HepG2 (cell line): ENCODE measurements at regions not wholly inside any gene's neighbourhood (a gene's known extent, or its start where the extent isn't known, plus 50 kb on each side); places are given as distances from the start of the nearest gene placed in this dataset.

Experiments used
- ATAC-seq: fragments of 200-7000 bp; cut with Tn5 transposase; 3 replicates; pipeline ENCODE4 v1.9.1; 2020; ENCODE audit warnings: mild to moderate bottlenecking, moderate library complexity
- BruUV-seq: library from RNA; stranded (reverse); fragments of 400-500 nt; replicated peaks from 2 replicates; lab custom pipeline; 2021; lab: Mats Ljungman, UMichigan
- CTCF ChIA-PET: fragments of 300-600 bp; formaldehyde crosslinking; extraction: SDS; loops from one replicate; lab custom pipeline; 2021; ENCODE audit warnings: low total read pairs, inconsistent platforms, low intra/inter-chr PET ratio; lab: Yijun Ruan, JAX
- POLR2A ChIA-PET: fragments of 350-600 bp; sonication (Branson Sonifier 250); formaldehyde crosslinking; loops from one replicate; lab custom pipeline; 2020; ENCODE audit warnings: antibody characterized with exemption, inconsistent platforms; lab: Yijun Ruan, JAX
- DNase-seq: peaks from one replicate; pipeline ENCODE4 v3.0.0-alpha.2; 2015; ENCODE audit warnings: low spot score
- FAIRE-seq: peaks from 3 replicates; lab custom pipeline; 2011; peaks lifted over from hg19 to GRCh38; lab: Jason Lieb, UNC
- H2AFZ ChIP-seq: one replicate; pipeline ENCODE4 v1.6.1; 2011; ENCODE audit warnings: low read length, inconsistent platforms
- H3K27ac ChIP-seq: fragments of 300-600 bp; 3 replicates; pipeline ENCODE4 v1.8.0; 2011; ENCODE audit warnings: mixed run types, mild to moderate bottlenecking, mixed read lengths, low read length, inconsistent platforms; ENCODE audit not compliant: insufficient read depth; ENCODE audit errors: extremely low read length
- H3K27me3 ChIP-seq, 2 experiments: fragments of 200-600 bp in 1 of 2; 2 replicates in 1 of 2; 3 replicates in 1 of 2; pipeline versions ENCODE4 v1.6.0 to v1.8.0; 2011; ENCODE audit warnings: low read length in 2 of 2, mild to moderate bottlenecking in 2 of 2, moderate library complexity in 2 of 2, inconsistent platforms in 1 of 2; ENCODE audit not compliant: insufficient read depth in 2 of 2, control insufficient read depth in 1 of 2
- H3K36me3 ChIP-seq, 2 experiments: fragments of 200-600 bp in 1 of 2; replicated peaks in 1 of 2; 2 replicates in 1 of 2; 3 replicates in 1 of 2; pipeline versions ENCODE4 v1.5.1 to v1.8.0; 2011; ENCODE audit warnings: low read length in 2 of 2, inconsistent platforms in 1 of 2; ENCODE audit not compliant: insufficient read depth in 2 of 2, control insufficient read depth in 1 of 2
- H3K4me1 ChIP-seq: 2 replicates; pipeline ENCODE4 v1.5.1; 2012; ENCODE audit warnings: low read length, inconsistent platforms; ENCODE audit not compliant: insufficient read depth
- H3K4me2 ChIP-seq: 2 replicates; pipeline ENCODE4 v1.6.0; 2011; ENCODE audit warnings: low read depth, low read length, inconsistent platforms
- H3K4me3 ChIP-seq, 3 experiments: fragments of 200-600 bp in 1 of 3; sonication (generic), shearing (Covaris generic) in 1 of 3; replicated peaks in 1 of 3; 2 replicates each; pipeline ENCODE4 v1.5.1; 2011 to 2016; ENCODE audit warnings: low read length in 3 of 3, inconsistent platforms in 2 of 3, low read depth in 2 of 3, mild to moderate bottlenecking in 2 of 3, control low read depth in 1 of 3, mixed read lengths in 1 of 3; ENCODE audit not compliant: insufficient read depth in 1 of 3
- H3K79me2 ChIP-seq: one replicate; pipeline ENCODE4 v1.6.1; 2011; ENCODE audit warnings: low read length, inconsistent platforms; ENCODE audit not compliant: insufficient read depth
- H3K9ac ChIP-seq: 2 replicates; pipeline ENCODE4 v1.6.0; 2011; ENCODE audit warnings: mild to moderate bottlenecking, low read depth, low read length, inconsistent platforms; ENCODE audit not compliant: insufficient read depth
- H3K9me3 ChIP-seq: 2 replicates; pipeline ENCODE4 v1.5.1; 2012; ENCODE audit warnings: mild to moderate bottlenecking, low read length
- H4K20me1 ChIP-seq: 2 replicates; pipeline ENCODE4 v1.6.0; 2011; ENCODE audit warnings: inconsistent platforms, mild to moderate bottlenecking, low read length, moderate library complexity; ENCODE audit not compliant: insufficient read depth
- BRCA1 ChIP-seq: sonication (generic); formaldehyde crosslinking; IDR thresholded peaks from 2 replicates; pipeline ENCODE4 v1.4.0; 2020; ENCODE audit warnings: missing genetic modification reagents
- DNMT1 ChIP-seq: sonication (generic); formaldehyde crosslinking; IDR thresholded peaks from 2 replicates; pipeline ENCODE4 v1.5.1; 2020; ENCODE audit warnings: mild to moderate bottlenecking, missing genetic modification reagents
- FOXA1 ChIP-seq, 2 experiments: fragments of 450-650 bp in 1 of 2; sonication (generic) in 1 of 2; formaldehyde crosslinking in 1 of 2; IDR thresholded peaks; 2 replicates each; pipeline versions ENCODE4 v1.4.0 to v1.6.1; 2016 to 2020; ENCODE audit warnings: missing genetic modification reagents in 1 of 2
- GLMP ChIP-seq: sonication (generic); formaldehyde crosslinking; IDR thresholded peaks from 2 replicates; pipeline ENCODE4 v1.9.0; 2021; ENCODE audit warnings: missing genetic modification reagents, mild to moderate bottlenecking, borderline replicate concordance
- HNRNPL ChIP-seq: fragments of 200-400 bp; formaldehyde crosslinking; IDR thresholded peaks from 2 replicates; pipeline ENCODE4 v1.6.1; 2017; ENCODE audit warnings: mild to moderate bottlenecking, low read depth, low read length
- HOXD1 ChIP-seq: sonication (generic); formaldehyde crosslinking; IDR thresholded peaks from 2 replicates; pipeline ENCODE4 v1.5.0; 2020; ENCODE audit warnings: missing genetic modification reagents
- IRX3 ChIP-seq: sonication (generic); formaldehyde crosslinking; IDR thresholded peaks from 2 replicates; pipeline ENCODE4 v1.8.1; 2023; ENCODE audit warnings: mild to moderate bottlenecking, low read depth, missing genetic modification reagents, borderline replicate concordance
- KAT2B ChIP-seq: fragments of 150-350 bp; IDR thresholded peaks from 2 replicates; pipeline ENCODE4 v1.6.1; 2014; ENCODE audit warnings: low read depth, low read length, borderline replicate concordance
- MAZ ChIP-seq, 2 experiments: sonication (generic) in 1 of 2; formaldehyde crosslinking in 1 of 2; IDR thresholded peaks; 2 replicates each; pipeline versions ENCODE4 v1.5.0 to v1.6.1; 2012 to 2020; ENCODE audit warnings: low read depth in 2 of 2, mild to moderate bottlenecking in 2 of 2, borderline replicate concordance in 1 of 2, improper control_type of control experiment in 1 of 2, low read length in 1 of 2, missing genetic modification reagents in 1 of 2, moderate library complexity in 1 of 2
- MBNL3 ChIP-seq: fragments of 250-450 bp; sonication (Bioruptor Pico); conservative IDR thresholded peaks from 2 replicates; pipeline ENCODE4 v1.8.0; 2022; ENCODE audit warnings: mild to moderate bottlenecking, inconsistent platforms
- TAF15 ChIP-seq: fragments of 200-400 bp; formaldehyde crosslinking; IDR thresholded peaks from one replicate; pipeline ENCODE4 v1.6.1; 2018; ENCODE audit warnings: mild to moderate bottlenecking, low read depth, low read length; ENCODE audit not compliant: poor library complexity, severe bottlenecking
- TBP ChIP-seq: sonication (generic); formaldehyde crosslinking; IDR thresholded peaks from 2 replicates; pipeline ENCODE4 v1.5.0; 2020; ENCODE audit warnings: missing genetic modification reagents
- ZNF230 ChIP-seq: sonication (generic); formaldehyde crosslinking; IDR thresholded peaks from 2 replicates; pipeline ENCODE4 v1.4.0; 2020; ENCODE audit warnings: mild to moderate bottlenecking, missing genetic modification reagents
- ZNF253 ChIP-seq: sonication (generic); formaldehyde crosslinking; IDR thresholded peaks from 2 replicates; pipeline ENCODE4 v1.8.0; 2022; ENCODE audit warnings: mild to moderate bottlenecking, missing genetic modification reagents, borderline replicate concordance
- ZNF329 ChIP-seq: sonication (generic); formaldehyde crosslinking; IDR thresholded peaks from 2 replicates; pipeline ENCODE4 v1.9.0; 2021; ENCODE audit warnings: low read depth, mild to moderate bottlenecking, missing genetic modification reagents
- ZNF446 ChIP-seq: sonication (generic); formaldehyde crosslinking; IDR thresholded peaks from 2 replicates; pipeline ENCODE4 v1.5.0; 2020; ENCODE audit warnings: mild to moderate bottlenecking, missing genetic modification reagents
- ZNF691 ChIP-seq: sonication (generic); formaldehyde crosslinking; IDR thresholded peaks from 2 replicates; pipeline ENCODE4 v1.4.0; 2020; ENCODE audit warnings: missing genetic modification reagents, low read depth, mild to moderate bottlenecking, borderline replicate concordance
- whole genome bisulfite sequencing: methylation state at CpG from one replicate; pipeline ENCODE4 v1.1.6; 2017; ENCODE audit warnings: low lambda C conversion rate; 5-methylcytosine and 5-hydroxymethylcytosine counted together
- in situ Hi-C: cut with HindIII; loops from 2 replicates; pipeline ENCODE4 v1.10.0; 2017; ENCODE audit warnings: low pct_unique_long_range_greater_than_20kb; ENCODE audit not compliant: extremely low pct_ligation_motif_present
- intact Hi-C: fragments of 100-400 bp; cut with micrococcal nuclease; formaldehyde crosslinking; loops from one replicate; pipeline ENCODE4 v1.10.0; 2022; ENCODE audit not compliant: unreplicated experiment

- 16% methylated on average over 2 of the region's 2 CpGs for WGBS
- no peaks in the 10 kb centered on the region; the same call in 1 of the 2 replicates for H4K20me1 ChIP-seq
- intact Hi-C loops, result no loop called here
- no peak overlapping the region for H3K4me3 ChIP-seq
- BruUV-seq, result no TSS peak
- H3K4me2 ChIP-seq, result no peak overlapping the region
- no peaks in the 10 kb centered on the region for H3K4me1 ChIP-seq
- no peaks in the 10 kb centered on the region for H3K9me3 ChIP-seq
- no peaks in the 10 kb centered on the region for H3K36me3 ChIP-seq
- H2AFZ ChIP-seq, result no peak overlapping the region
- in situ Hi-C loops, result no loop called here
- no peaks in the 10 kb centered on the region for H3K27me3 ChIP-seq
- H3K27ac ChIP-seq, result no peak overlapping the region
- H3K79me2 ChIP-seq, result no peaks in the 10 kb centered on the region
- no peak for ATAC-seq
- ChIA-PET CTCF (no interaction called here), POLR2A (no interaction called here)
- no peak for DNase-seq
- TF ChIP-seq ZNF253 (CRISPR knock-in tag) (no peak), ZNF329 (no peak), TAF15 (no peak), ZNF230 (CRISPR knock-in tag) (no peak), FOXA1 (IDR thresholded peaks at IDR 0.05) (no peak), FOXA1 (CRISPR knock-in tag; IDR thresholded peaks at IDR 0.05) (no peak), GLMP (CRISPR knock-in tag) (no peak), DNMT1 (CRISPR knock-in tag) (no peak)
- no peak overlapping the region for H3K9ac ChIP-seq
- FAIRE-seq, result no peak
Observed at GRCh38 chr6:134721060-134721405, 228.9 kb downstream of the ALDH8A1 start.

GRCh38 chr6:134720353-134721059 is 229.4 kb downstream of the ALDH8A1 start:
- Histone ChIP-seq H3K4me3 (no peak overlapping the region), H3K36me3 (no peaks in the 10 kb centered on the region), H2AFZ (no peak overlapping the region), H4K20me1 (no peaks in the 10 kb centered on the region; the same call in 1 of the 2 replicates), H3K4me2 (no peak overlapping the region), H3K27ac (no peak overlapping the region), H3K79me2 (no peaks in the 10 kb centered on the region), H3K9me3 (no peaks in the 10 kb centered on the region), H3K9ac (no peak overlapping the region), H3K27me3 (no peaks in the 10 kb centered on the region), H3K4me1 (no peaks in the 10 kb centered on the region)
- DNase-seq, result no peak
- CTCF ChIA-PET, result no interaction called here
- in situ Hi-C loops, result no loop called here
- POLR2A ChIA-PET, result no interaction called here
- no TSS peak for BruUV-seq
- WGBS, result 28% methylated on average over 4 of the region's 4 CpGs
- intact Hi-C loops, result no loop called here
- no peak for ATAC-seq
- no peak for FAIRE-seq
- TF ChIP-seq ZNF691 (CRISPR knock-in tag) (no peak), IRX3 (no peak), ZNF446 (CRISPR knock-in tag) (no peak), MBNL3 (CRISPR knock-in tag) (no peak), HNRNPL (no peak), KAT2B (no peak), HOXD1 (CRISPR knock-in tag) (no peak), MAZ (IDR thresholded peaks at IDR 0.05; ENCODE audit: borderline replicate concordance, low read depth, low read length) (no peak), MAZ (CRISPR knock-in tag; IDR thresholded peaks at IDR 0.05; ENCODE audit: low read depth) (no peak), TBP (CRISPR knock-in tag) (no peak), BRCA1 (CRISPR knock-in tag) (no peak)
